ENCODE measurements at regions not wholly inside any gene's neighbourhood (a gene's known extent, or its start where the extent isn't known, plus 50 kb on each side); places are given as distances from the start of the nearest gene placed in this dataset.

- Histone ChIP-seq H3K9me3 (ENCODE audit: control insufficient read depth in 2 of 3, insufficient read depth in 1 of 3, low read length in 3 of 3) (no peaks in the 10 kb centered on the region), H3K36me3 (ENCODE audit: control insufficient read depth in 2 of 3, insufficient read depth in 3 of 3, low read length in 3 of 3) (no peaks in the 10 kb centered on the region), H3K27ac (ENCODE audit: low read depth in 2 of 2, low read length in 2 of 2) (no peak overlapping the region), H3K27me3 (ENCODE audit: control insufficient read depth, insufficient read depth, low read length) (no peaks in the 10 kb centered on the region), H3K4me1 (ENCODE audit: control insufficient read depth in 2 of 3, insufficient read depth in 2 of 3, low read depth in 1 of 3, low read length in 3 of 3) (no peaks in the 10 kb centered on the region), H3K9ac (ENCODE audit: low read length in 3 of 3) (no peak overlapping the region), H3K4me3 (ENCODE audit: low read length in 3 of 3) (no peak overlapping the region)
- intact Hi-C loops (cut with DNase I): no loop called here
- FAIRE-seq (no peak), DNase-seq (no peak)
- no peak for TF ChIP-seq CTCF (IDR thresholded peaks at IDR 0.05; ENCODE audit: borderline replicate concordance, extremely low read depth, insufficient read depth)
Observed at GRCh38 chr4:134364928-134365327, 163.3 kb upstream of the PABPC4L start.

GRCh38 chr4:134345244-134345643 lies 143.7 kb upstream of the PABPC4L start:
- DNase-seq (no peak), FAIRE-seq (no peak)
- H3K27me3 ChIP-seq (ENCODE audit: control insufficient read depth, insufficient read depth, low read length): no peaks in the 10 kb centered on the region
- TF ChIP-seq CTCF (IDR thresholded peaks at IDR 0.05; ENCODE audit: borderline replicate concordance, extremely low read depth, insufficient read depth): no peak
- intact Hi-C loops (cut with DNase I): no loop called here
- H3K27ac ChIP-seq (ENCODE audit: low read depth in 2 of 2, low read length in 2 of 2): no peak overlapping the region
- H3K4me3 ChIP-seq (ENCODE audit: low read length in 3 of 3): no peak overlapping the region
- no peaks in the 10 kb centered on the region for H3K36me3 ChIP-seq (ENCODE audit: control insufficient read depth in 2 of 3, insufficient read depth in 3 of 3, low read length in 3 of 3)
- no peaks in the 10 kb centered on the region for H3K9me3 ChIP-seq (ENCODE audit: control insufficient read depth in 2 of 3, insufficient read depth in 1 of 3, low read length in 3 of 3)
- H3K4me1 ChIP-seq (ENCODE audit: control insufficient read depth in 2 of 3, insufficient read depth in 2 of 3, low read depth in 1 of 3, low read length in 3 of 3): peaks cover 0 to 3% (median 0%) of the 10 kb centered on the region in 3 donors
- H3K9ac ChIP-seq (ENCODE audit: low read length in 3 of 3): no peak overlapping the region

- Histone ChIP-seq H3K4me1 (ENCODE audit: control insufficient read depth in 2 of 3, insufficient read depth in 2 of 3, low read depth in 1 of 3, low read length in 3 of 3) (peaks cover 0 to 3% (median 0%) of the 10 kb centered on the region in 3 donors), H3K4me3 (ENCODE audit: low read length in 3 of 3) (no peak overlapping the region), H3K27ac (ENCODE audit: low read depth in 2 of 2, low read length in 2 of 2) (no peak overlapping the region), H3K9ac (ENCODE audit: low read length in 3 of 3) (no peak overlapping the region), H3K36me3 (ENCODE audit: control insufficient read depth in 2 of 3, insufficient read depth in 3 of 3, low read length in 3 of 3) (no peaks in the 10 kb centered on the region), H3K9me3 (ENCODE audit: control insufficient read depth in 2 of 3, insufficient read depth in 1 of 3, low read length in 3 of 3) (no peaks in the 10 kb centered on the region), H3K27me3 (ENCODE audit: control insufficient read depth, insufficient read depth, low read length) (no peaks in the 10 kb centered on the region)
- DNase-seq: peak in 2 of 5 donors; percentile 2 to 5
- no peak for TF ChIP-seq CTCF (IDR thresholded peaks at IDR 0.05; ENCODE audit: borderline replicate concordance, extremely low read depth, insufficient read depth)
- FAIRE-seq: no peak
- intact Hi-C loops (cut with DNase I): no loop called here
Observed at GRCh38 chr4:134343656-134344055, 142.1 kb upstream of the PABPC4L start.

GRCh38 chr4:134343081-134343480 lies 141.5 kb upstream of the PABPC4L start:
- no peak for FAIRE-seq

More at GRCh38 chr4:134343081-134343480, 141.5 kb upstream of the PABPC4L start:
- Histone ChIP-seq H3K9ac (ENCODE audit: low read length in 3 of 3) (no peak overlapping the region), H3K27ac (ENCODE audit: low read depth in 2 of 2, low read length in 2 of 2) (no peak overlapping the region), H3K4me1 (ENCODE audit: control insufficient read depth in 2 of 3, insufficient read depth in 2 of 3, low read depth in 1 of 3, low read length in 3 of 3) (peaks cover 0 to 3% (median 0%) of the 10 kb centered on the region in 3 donors), H3K36me3 (ENCODE audit: control insufficient read depth in 2 of 3, insufficient read depth in 3 of 3, low read length in 3 of 3) (no peaks in the 10 kb centered on the region), H3K9me3 (ENCODE audit: control insufficient read depth in 2 of 3, insufficient read depth in 1 of 3, low read length in 3 of 3) (no peaks in the 10 kb centered on the region), H3K27me3 (ENCODE audit: control insufficient read depth, insufficient read depth, low read length) (no peaks in the 10 kb centered on the region), H3K4me3 (ENCODE audit: low read length in 3 of 3) (no peak overlapping the region)
- intact Hi-C loops (cut with DNase I): no loop called here
- TF ChIP-seq CTCF (IDR thresholded peaks at IDR 0.05; ENCODE audit: borderline replicate concordance, extremely low read depth, insufficient read depth): no peak
- no peak for DNase-seq
